ENCODE measurements at regions not wholly inside any gene's neighbourhood (a gene's known extent, or its start where the extent isn't known, plus 50 kb on each side); places are given as distances from the start of the nearest gene placed in this dataset.

DNA sequence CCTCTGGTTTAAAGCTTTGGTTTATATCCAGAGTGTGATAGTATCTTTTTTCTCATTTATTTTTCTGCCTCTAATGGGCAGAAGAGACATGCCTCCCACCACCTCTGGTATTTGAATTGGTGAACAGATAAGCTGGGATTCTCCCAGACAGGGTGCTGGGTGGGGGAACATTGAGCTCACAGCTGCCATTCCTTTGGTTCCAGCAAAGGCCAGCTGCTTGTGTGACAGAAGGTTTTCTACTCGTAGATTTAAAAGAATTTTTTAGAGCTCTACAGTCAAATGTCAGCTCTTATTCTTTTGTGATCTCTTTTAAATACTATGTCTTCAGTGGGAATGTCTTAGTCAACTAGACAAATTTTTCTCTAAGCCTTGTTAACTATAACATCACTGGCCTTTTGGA, 54.7 kb upstream of the ADAMTS16 start:
- in situ Hi-C loops (cut with HindIII; ENCODE audit: low pct_ligation_motif_present, low pct_unique_long_range_greater_than_20kb, low sequenced_read_pairs): no loop called here
- DNase-seq: no peak

DNA sequence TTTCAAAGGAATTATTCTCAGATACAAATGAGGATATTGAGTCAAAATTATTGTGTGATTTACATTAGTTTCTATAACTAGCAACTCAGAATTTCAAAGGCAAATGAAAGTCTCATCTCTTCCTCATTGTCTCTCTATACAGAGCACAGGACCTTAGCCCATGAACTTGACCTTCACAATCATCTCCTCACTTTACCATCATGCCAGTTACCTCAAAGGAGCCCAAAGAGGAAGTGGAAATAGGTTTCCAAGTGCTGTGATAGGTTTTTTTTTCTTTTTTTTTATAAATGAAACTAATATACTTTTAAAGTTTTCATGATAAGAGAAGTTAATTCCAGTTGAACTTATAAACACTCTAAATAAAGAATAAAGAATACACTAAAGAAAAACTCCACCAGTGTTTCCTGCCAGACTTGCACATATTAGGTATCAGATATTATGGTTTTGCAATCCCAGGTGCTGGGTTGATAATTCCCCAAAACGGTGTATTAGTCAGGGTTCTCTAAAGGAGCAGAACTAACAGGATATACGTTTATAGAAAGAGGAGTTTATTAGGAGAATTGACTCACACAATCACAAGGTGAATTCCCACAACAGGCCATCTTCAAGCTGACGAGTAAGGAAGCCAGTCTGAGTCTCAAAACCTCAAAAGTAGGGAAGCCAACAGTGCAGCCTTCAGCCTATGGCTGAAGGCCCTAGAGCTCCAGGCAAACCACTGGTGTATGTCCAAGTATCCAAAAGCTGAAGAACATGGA, 50.1 kb upstream of the ADAMTS16 start:
- in situ Hi-C loops (cut with HindIII; ENCODE audit: low pct_ligation_motif_present, low pct_unique_long_range_greater_than_20kb, low sequenced_read_pairs): no loop called here
- DNase-seq: no peak
